GM23248 (cell line): ENCODE measurements at regions not wholly inside any gene's neighbourhood (a gene's known extent, or its start where the extent isn't known, plus 50 kb on each side); places are given as distances from the start of the nearest gene placed in this dataset.
"Not testable (repeated sequence)": the region's sequence is repeated elsewhere in the genome, so short reads cannot be mapped to it uniquely, and the experiment has no call there.

Experiments used
- DNase-seq: peaks from one replicate; pipeline ENCODE4 v3.0.0-alpha.2; 2015
- H2AFZ ChIP-seq: fragments of 200-600 bp; sonication (generic); 2 replicates; pipeline ENCODE4 v1.6.1; 2016; ENCODE audit warnings: antibody characterized with exemption
- H3F3A ChIP-seq: fragments of 200-600 bp; sonication (generic); 2 replicates; pipeline ENCODE4 v1.6.1; 2016; ENCODE audit warnings: mild to moderate bottlenecking, antibody characterized with exemption, mixed run types; ENCODE audit not compliant: insufficient read depth
- H3K27ac ChIP-seq: fragments of 200-600 bp; sonication (generic); 2 replicates; pipeline ENCODE4 v1.5.1; 2016; ENCODE audit warnings: mild to moderate bottlenecking
- H3K27me3 ChIP-seq: fragments of 200-600 bp; sonication (generic); replicated peaks from 2 replicates; pipeline ENCODE4 v1.6.1; 2016; ENCODE audit warnings: mild to moderate bottlenecking; ENCODE audit not compliant: insufficient read depth
- H3K36me3 ChIP-seq: fragments of 200-600 bp; sonication (generic); 2 replicates; pipeline ENCODE4 v1.6.1; 2016; ENCODE audit warnings: low read depth, mild to moderate bottlenecking
- H3K4me1 ChIP-seq: fragments of 200-600 bp; sonication (generic); 2 replicates; pipeline ENCODE4 v1.6.1; 2016; ENCODE audit warnings: mild to moderate bottlenecking; ENCODE audit not compliant: insufficient read depth
- H3K4me2 ChIP-seq: fragments of 200-600 bp; sonication (generic); one replicate; pipeline ENCODE4 v1.6.1; 2016; ENCODE audit warnings: mild to moderate bottlenecking; ENCODE audit not compliant: unreplicated experiment
- H3K4me3 ChIP-seq: fragments of 200-600 bp; sonication (generic); 2 replicates; pipeline ENCODE4 v1.5.1; 2016; ENCODE audit warnings: mild to moderate bottlenecking
- H3K79me2 ChIP-seq: fragments of 200-600 bp; sonication (generic); 2 replicates; pipeline ENCODE4 v1.6.1; 2016; ENCODE audit warnings: mild to moderate bottlenecking; ENCODE audit not compliant: insufficient read depth
- H3K9ac ChIP-seq: fragments of 200-600 bp; sonication (generic); 2 replicates; pipeline ENCODE4 v1.6.1; 2016; ENCODE audit warnings: mild to moderate bottlenecking
- H3K9me2 ChIP-seq: fragments of 200-600 bp; sonication (generic); 2 replicates; pipeline ENCODE4 v1.6.1; 2016; ENCODE audit warnings: mixed run types, mild to moderate bottlenecking, moderate library complexity; ENCODE audit not compliant: insufficient read depth
- H3K9me3 ChIP-seq: fragments of 200-600 bp; sonication (generic); one replicate; pipeline ENCODE4 v1.6.1; 2017; ENCODE audit warnings: low read depth
- H4K20me1 ChIP-seq: fragments of 200-600 bp; sonication (generic); 2 replicates; pipeline ENCODE4 v1.6.0; 2016; ENCODE audit not compliant: insufficient read depth
- EZH2 ChIP-seq: fragments of 200-600 bp; sonication (generic); IDR thresholded peaks from 2 replicates; pipeline ENCODE4 v1.6.1; 2018; ENCODE audit warnings: antibody characterized with exemption, mild to moderate bottlenecking; ENCODE audit not compliant: insufficient read depth, poor library complexity, severe bottlenecking
- EZH2phosphoT487 ChIP-seq: fragments of 200-600 bp; sonication (generic); IDR thresholded peaks from 2 replicates; pipeline ENCODE4 v1.6.1; 2018; ENCODE audit warnings: antibody characterized with exemption, moderate library complexity, mild to moderate bottlenecking, low read depth; ENCODE audit not compliant: insufficient read depth
- WGBS, 2 experiments: methylation state at CpG; one replicate each; pipeline ENCODE4 v1.1.6; 2015 to 2017; ENCODE audit warnings: low lambda C conversion rate in 2 of 2, low coverage in 1 of 2; ENCODE audit errors: missing lambda C conversion rate in 2 of 2; 5-methylcytosine and 5-hydroxymethylcytosine counted together
- in situ Hi-C: fragments of 300-500 bp; cut with MboI; formaldehyde crosslinking; loops from 2 replicates; pipeline ENCODE4 v1.15.0; 2020

DNA sequence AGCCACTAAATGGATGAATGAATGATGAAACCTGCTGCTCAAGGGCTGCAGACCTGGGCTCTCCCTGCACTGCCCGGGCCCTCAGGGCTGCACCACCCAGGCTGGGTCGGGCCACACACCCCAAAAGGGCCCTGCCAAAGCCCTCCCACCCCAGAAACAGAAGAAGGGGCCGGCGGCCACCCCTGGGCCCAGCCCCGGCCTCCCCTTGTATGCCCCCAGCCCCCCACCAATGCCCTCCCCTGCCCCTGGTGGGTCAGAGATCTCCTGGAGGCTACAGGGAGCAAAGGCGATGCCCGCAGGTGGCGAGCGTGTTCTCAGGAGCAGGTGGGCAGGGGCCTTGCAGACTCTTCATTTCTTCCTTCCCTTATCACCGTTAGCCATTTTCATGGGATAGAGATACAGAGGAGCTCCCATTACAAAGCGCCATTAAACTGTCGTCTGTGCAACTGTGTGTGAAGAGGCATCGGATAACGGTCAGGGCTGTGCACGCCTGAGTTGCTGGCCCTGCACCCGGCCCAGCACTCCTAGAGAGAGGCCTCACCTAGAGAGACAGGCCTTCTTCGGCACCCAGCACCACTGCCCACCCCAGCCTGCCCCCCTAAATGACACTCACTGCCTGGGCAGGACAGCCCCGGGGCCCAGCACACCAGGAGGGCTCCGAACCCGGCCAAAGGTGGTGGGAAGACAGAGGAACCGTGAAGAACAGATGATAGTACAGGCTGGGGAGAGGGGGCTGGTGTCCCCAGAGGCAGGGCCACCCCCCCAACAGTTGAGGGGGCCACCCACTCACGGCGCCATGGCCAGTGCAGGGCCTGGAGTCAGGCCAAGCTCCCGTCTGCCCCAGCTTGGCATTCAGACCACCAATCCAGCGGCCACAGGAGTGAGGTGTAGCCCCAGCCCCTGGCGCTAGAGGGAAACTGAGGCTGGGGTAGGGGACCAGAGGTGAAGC lies 133.7 kb downstream of the FAM53A start:
- no peaks in the 10 kb centered on the region for H3K9me2 ChIP-seq
- no peak overlapping the region for H3K4me3 ChIP-seq
- H3K27ac ChIP-seq, result no peak overlapping the region
- DNase-seq, result no peak
- H3K27me3 ChIP-seq, result no peaks in the 10 kb centered on the region; the same call in 1 of the 2 replicates
- TF ChIP-seq EZH2phosphoT487 (no peak), EZH2 (no peak)
- WGBS, 2 experiments, result 45 to 46% methylated on average over 20 to 26 of the region's 26 CpGs
- no peak overlapping the region for H3K9ac ChIP-seq
- H3F3A ChIP-seq, result no peaks in the 10 kb centered on the region
- no peaks in the 10 kb centered on the region for H3K4me1 ChIP-seq
- H3K4me2 ChIP-seq, result no peak overlapping the region
- no peaks in the 10 kb centered on the region for H3K9me3 ChIP-seq
- H2AFZ ChIP-seq, result no peak overlapping the region
- in situ Hi-C loops, result no loop called here
- no peaks in the 10 kb centered on the region for H3K36me3 ChIP-seq
- H3K79me2 ChIP-seq, result no peaks in the 10 kb centered on the region
- no peaks in the 10 kb centered on the region for H4K20me1 ChIP-seq

- no peak overlapping the region for H3K4me2 ChIP-seq
- H3K9me3 ChIP-seq, result no peaks in the 10 kb centered on the region
- H3F3A ChIP-seq, result no peaks in the 10 kb centered on the region
- no peaks in the 10 kb centered on the region for H3K9me2 ChIP-seq
- no peaks in the 10 kb centered on the region for H3K79me2 ChIP-seq
- TF ChIP-seq EZH2 (no peak), EZH2phosphoT487 (no peak)
- no peak overlapping the region for H3K27ac ChIP-seq
- no peak for DNase-seq
- H2AFZ ChIP-seq, result no peak overlapping the region
- H3K36me3 ChIP-seq, result no peaks in the 10 kb centered on the region
- H4K20me1 ChIP-seq, result no peaks in the 10 kb centered on the region
- in situ Hi-C loops, result no loop called here
- no peak overlapping the region for H3K9ac ChIP-seq
- H3K4me1 ChIP-seq, result no peaks in the 10 kb centered on the region
- H3K27me3 ChIP-seq, result no peaks in the 10 kb centered on the region; the same call in 1 of the 2 replicates
- H3K4me3 ChIP-seq, result no peak overlapping the region
- 54 to 56% methylated on average over 8 to 9 of the region's 11 CpGs for WGBS, 2 experiments
These were observed 134.5 kb downstream of the FAM53A start for GRCh38 chr4:1549638-1550035.

GRCh38 chr4:1548827-1549637 lies 135.1 kb downstream of the FAM53A start:
- H3K9me2 ChIP-seq, H3K9me3 ChIP-seq, H3K9ac ChIP-seq, H3K36me3 ChIP-seq, H3K27ac ChIP-seq, in situ Hi-C loops, H3F3A ChIP-seq, H3K79me2 ChIP-seq, H2AFZ ChIP-seq, H3K4me1 ChIP-seq, H3K27me3 ChIP-seq, H4K20me1 ChIP-seq, H3K4me3 ChIP-seq: not testable (repeated sequence)
- 4 to 8% methylated on average over 28 to 33 of the region's 33 CpGs for WGBS, 2 experiments
- peak; percentile 43 for DNase-seq
- H3K4me2 ChIP-seq, result peak overlapping the region; percentile 59

DNA sequence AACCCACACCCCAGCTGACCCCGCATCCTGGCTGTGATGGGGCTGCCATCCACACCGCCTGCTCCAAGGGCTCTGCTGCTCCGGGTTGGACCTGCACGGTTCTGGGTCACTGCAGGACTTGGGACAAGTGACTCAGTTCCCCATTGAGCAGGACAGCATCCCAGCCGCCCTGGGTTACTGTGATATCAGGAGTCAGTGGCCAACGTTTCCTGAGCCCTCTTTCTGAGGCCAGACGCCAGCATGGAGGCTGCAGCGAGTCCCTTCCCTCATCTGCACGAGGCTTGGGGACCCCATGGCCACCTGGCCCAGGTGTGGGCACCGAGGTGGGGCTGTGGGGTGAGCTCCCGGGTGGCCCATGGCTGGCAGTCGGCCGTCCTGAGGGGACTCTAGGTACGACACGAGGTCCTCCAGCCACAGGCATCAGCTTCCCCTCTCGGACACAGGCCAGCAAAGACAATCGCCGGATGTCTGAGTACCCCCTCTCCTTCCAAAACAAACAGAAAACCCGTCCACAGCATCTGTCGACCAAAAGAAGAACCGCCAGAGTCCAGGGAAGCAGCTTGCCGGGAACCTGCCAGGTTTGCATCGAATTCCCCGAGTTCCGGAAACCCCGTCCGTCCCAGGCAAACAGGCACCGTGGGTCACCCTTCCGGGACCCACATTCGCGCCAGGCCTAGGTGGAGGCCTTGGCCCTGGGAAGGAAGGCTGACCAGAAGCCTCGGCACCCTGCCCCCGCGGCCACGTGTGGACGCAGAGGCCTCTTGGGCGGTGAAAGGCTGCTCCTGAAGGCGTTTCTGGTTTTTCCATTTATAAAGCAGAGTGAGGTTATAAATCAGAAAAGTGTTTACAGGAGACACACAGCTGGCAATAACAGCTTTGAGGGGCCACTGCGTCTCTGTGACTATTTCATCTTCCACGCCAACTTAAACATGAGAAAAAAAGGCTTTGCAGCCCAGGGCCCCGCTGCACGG lies 136.0 kb downstream of the FAM53A start:
- H3K4me1 ChIP-seq, result no peaks in the 10 kb centered on the region
- no peaks in the 10 kb centered on the region; the same call in 1 of the 2 replicates for H3K27me3 ChIP-seq
- H2AFZ ChIP-seq, result no peak overlapping the region
- no peaks in the 10 kb centered on the region for H3K79me2 ChIP-seq
- DNase-seq, result no peak
- WGBS, 2 experiments, result 60% methylated on average over 40 to 42 of the region's 42 CpGs
- no peaks in the 10 kb centered on the region for H3K9me3 ChIP-seq
- no peaks in the 10 kb centered on the region for H4K20me1 ChIP-seq
- no peaks in the 10 kb centered on the region for H3K9me2 ChIP-seq
- TF ChIP-seq EZH2 (no peak), EZH2phosphoT487 (no peak)
- no peaks in the 10 kb centered on the region for H3K36me3 ChIP-seq
- in situ Hi-C loops, result no loop called here
- no peak overlapping the region for H3K27ac ChIP-seq
- no peaks in the 10 kb centered on the region for H3F3A ChIP-seq
- H3K4me2 ChIP-seq, result peak overlapping the region; percentile 59
- no peak overlapping the region; the same call in 1 of the 2 replicates for H3K4me3 ChIP-seq
- H3K9ac ChIP-seq, result no peak overlapping the region
